Frontal cortex (tissue), 3 donors: ENCODE measurements at regions not wholly inside any gene's neighbourhood (a gene's known extent, or its start where the extent isn't known, plus 50 kb on each side); places are given as distances from the start of the nearest gene placed in this dataset.

Experiments used
- DNase-seq, 2 donors: peaks; one replicate each; pipeline ENCODE4 v3.0.0; 2012; ENCODE audit warnings: low spot score in 2 of 2
- FAIRE-seq: peaks from 2 replicates; lab custom pipeline; 2012; peaks lifted over from hg19 to GRCh38; lab: Jason Lieb, UNC
- donor health status: control.
- donor health status: control.
- donor health status: control.

DNA sequence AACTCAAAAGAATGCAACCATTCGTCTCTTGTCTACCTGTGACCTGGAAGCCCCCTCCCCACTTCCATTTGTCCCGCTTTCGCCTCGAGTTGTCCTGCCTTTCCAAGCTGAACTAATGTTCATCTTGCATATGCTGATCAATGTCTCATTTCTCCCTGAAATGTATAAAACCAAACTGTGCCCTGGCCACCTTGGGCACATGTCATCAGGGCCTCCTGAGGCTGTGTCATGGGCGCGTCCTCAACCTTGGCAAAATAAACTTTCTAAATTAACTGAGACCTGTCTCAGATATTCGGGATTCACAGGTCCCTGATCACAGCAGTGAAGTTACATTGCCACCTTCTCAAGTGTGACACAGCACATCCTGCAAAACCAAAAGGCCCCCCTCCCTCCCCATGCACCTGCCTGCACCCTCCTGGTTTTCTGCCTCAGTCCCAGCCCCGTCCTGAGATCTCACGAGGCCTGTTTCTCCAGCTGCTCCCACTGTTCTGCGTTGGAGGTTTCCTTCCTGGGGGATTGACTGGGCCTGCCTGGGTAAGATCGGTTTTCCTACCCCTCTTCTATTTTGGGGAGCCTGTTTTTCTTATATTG lies 1328.7 kb downstream of the TBC1D22A start:
- FAIRE-seq (no peak), DNase-seq (no peak)

DNA sequence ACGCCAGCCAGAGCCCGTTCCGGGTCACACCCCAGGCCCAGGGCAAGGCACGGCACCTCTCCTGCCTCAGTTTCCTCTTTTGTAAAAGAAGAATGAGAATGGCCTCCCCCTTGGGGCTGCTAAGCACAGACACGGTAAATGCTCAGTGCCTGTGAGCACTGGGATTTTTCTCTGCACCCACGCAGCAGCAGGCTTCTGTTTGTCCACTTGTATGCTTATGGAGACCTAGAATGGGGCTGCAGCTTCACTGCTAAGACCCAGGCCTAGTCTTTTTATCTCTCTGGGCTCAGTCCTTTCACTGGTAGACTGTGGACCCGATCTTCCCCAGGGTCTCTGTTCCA lies 1327.9 kb downstream of the TBC1D22A start:
- FAIRE-seq (no peak), DNase-seq (no peak)

DNA sequence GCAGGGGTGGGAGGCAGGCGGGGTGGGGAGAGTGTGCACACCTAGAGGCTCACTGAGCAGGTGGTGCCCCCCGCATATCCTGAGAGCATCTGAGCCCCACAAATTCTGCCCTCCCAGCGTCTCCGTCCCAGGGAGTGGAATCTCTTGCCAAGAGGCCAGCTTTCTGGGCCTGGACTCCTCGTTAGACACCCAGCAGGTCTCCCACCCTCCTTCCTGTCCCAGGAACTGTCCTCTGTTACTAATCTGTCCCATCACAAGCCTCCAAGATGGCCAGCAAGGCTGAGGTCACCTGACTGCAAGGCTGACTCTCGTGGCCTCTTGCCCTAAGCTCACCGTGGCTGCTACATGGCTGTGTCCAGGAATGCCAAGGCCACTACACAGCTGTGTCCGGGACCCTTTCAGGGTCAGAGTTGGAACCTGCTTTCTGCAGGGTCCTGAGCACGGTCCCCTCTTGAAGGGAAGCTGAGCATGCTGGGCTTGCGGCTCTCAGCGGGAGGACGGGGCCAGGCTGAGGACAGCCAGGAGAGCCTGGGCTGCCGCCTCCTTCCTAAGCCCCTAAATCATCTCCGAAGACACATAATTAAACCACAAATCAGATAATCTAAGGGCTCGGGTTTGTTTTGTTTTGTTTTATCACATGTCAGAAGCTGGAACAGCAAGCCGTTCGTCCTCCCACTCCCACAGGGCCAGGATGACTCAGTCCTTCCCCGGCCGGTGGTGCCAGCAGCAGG lies 1327.3 kb downstream of the TBC1D22A start:
- peak in 1 of 2 donors; percentile 64 for DNase-seq

DNA sequence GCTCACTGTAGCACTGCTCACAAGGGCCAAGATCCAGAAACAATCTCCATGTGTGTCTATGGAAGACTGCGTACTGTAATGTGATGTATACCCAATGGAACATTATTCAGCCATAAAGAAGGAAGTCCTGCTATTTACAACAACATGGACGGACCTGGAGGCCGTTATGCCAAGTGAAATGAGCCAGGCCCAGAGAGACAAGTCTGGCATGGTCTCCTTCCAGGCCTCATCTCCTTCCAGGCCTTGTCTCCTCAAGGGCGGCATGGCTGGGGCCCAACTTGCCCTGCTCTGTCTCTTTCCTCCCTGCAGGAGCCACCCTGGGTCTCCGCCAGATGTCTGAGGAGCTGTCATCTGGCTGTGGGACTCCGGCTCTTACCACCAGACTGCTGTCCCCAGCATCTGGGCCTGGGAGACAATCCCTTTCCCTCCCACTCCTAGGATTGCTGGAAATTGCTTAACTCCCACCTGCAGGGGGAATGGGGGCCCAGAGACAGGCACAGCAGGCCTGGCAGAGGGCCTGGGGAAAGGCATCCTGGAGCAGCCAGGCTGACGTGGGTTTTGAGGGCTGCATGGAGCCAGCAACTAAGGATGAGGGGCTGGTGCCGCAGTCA lies 1326.6 kb downstream of the TBC1D22A start:
- DNase-seq, result no peak
- FAIRE-seq, result no peak

More for the DNA sequence above, 1327.3 kb downstream of the TBC1D22A start:
- no peak for FAIRE-seq

DNA sequence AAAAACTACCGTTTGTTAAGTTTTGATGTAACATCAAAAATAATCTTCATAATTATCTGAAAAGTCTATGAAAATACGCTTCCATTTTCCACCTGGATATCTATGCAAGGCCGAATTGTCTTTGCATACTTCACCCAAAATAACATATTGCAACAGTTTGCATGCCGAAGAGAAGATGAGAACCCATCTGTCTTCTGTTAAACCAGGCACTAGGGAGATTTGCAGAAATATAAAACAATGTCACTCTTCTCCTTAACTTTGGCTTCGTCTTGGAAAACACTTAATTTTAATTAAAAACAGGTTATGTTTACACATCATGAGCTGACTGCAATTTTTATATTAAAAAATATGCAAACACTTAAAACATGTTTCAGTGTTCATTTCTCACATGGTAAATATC lies 1325.8 kb downstream of the TBC1D22A start:
- DNase-seq (no peak), FAIRE-seq (no peak)

DNA sequence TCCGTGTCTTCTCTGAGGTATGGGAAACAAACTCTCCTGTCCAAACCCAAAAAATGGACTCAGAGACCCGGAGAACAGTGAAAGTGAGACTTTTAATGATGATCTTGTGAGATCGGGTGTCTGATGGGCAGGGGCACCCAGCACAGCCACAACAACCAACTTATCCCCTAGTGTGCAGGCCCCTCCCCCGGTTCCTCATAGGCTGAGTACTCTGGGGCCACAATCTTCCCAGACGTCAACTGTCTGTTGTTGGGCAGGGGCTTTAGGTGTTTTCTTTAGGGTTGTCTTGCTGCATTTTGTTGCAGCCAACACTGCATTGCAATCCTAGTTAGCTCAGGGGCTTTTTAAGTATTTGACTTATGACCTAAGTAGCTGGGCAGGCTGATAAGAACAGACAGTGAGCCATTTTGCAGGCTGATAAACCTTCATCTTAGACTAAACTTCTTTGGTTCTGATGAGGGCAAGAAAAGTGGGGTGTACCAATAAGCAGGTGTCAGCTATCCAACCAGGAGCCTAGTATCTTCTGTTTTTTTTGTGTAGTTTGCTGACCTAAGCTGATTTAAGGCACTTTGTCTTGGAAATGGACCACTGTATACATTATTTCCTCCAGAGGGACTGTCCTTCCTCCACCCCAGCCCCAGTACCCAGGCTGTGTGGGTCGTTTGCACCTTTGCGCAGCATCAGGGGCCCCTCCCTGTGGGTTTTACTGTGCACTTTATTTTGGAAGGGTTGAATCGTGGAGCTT lies 1323.6 kb downstream of the TBC1D22A start:
- no peak for FAIRE-seq
- DNase-seq, result no peak

DNA sequence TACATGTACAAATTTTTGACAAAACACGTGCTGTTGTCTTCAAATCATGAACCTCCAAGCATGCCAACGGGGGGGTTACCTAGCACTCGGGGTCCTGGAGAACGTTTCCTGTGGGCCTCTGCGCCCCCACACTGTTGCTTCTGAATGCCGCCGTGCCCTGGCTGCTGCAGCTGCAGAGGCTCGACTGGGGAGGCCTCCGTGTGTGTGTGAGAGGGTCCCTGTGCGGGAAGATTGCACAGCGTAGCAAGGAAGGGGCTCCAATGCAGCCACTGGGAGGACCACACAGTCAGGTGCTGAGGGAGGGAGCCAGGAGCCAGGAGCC lies 1322.2 kb downstream of the TBC1D22A start:
- DNase-seq (no peak), FAIRE-seq (no peak)

DNA sequence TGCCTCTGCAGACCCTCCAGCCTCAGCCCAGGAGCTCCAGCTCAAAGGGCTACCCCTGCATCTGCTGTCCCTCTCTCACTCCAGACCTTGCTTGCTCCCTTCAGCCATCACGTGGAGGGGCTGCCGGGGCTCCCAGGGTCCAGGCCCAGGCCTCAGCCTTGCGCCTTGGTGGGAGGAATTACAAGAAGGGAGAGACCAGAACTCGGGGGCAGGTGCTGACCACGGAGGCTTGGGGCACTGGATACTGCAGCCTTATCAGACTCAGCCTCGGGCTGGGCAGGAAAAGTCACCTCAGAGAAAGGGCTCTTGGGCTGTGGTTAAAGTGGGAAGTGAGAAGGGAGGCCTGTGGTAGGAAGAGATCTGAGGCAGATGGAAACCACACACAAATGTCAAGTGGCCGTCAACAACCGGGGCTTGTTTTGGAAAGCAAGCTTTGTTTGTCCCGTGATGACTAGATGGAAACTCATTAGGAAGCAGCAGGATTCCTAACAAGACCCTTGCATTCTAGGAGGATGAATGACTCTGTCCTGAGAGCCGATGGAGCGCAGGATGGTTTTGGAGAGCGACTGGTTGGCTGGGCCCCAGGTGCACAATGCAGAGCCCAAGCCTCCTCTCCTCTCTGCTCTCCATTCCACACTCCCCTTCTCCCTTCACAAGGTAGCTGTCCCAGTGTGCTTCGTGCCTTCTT lies 1321.7 kb downstream of the TBC1D22A start:
- no peak for DNase-seq
- no peak for FAIRE-seq

DNA sequence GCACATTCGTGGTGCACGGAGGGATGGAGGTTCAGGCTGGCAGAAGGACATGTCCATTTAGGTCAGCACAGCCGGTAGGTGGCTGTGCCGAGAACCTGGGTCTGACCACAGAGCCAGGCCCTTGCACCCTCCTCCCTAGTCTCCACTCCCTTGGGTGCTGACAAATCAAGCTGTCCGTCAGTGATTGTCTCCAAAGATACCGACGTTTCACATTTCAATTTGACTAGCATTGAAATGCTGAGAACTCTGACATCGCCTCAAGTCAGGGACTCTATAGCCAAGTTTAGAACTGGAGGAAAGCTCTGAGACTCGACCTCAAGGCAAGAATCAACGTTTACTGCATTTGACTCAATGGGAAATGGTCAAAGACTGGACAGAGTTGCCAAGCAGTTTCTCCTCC lies 1321.1 kb downstream of the TBC1D22A start:
- FAIRE-seq, result no peak
- DNase-seq, result no peak

DNA sequence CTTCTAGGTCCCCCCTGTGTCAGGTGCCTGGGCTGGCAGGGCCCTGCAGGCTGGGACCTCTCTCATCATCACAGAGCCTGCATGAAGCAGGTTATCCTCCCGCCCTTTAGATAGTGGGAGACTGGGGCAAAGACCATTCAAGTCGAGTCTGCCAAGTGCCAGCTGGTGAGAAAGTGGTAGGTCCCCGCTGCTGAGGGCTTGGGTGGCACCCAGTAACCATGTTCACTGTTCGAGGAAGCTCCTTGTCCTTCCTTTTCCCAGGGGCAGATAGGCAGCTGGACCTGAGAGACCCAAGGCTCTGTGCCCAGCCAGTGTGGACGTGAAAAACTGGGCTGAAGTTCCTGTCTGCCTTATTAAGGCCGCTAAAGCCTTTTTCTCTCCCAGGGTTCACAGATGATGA lies 1319.8 kb downstream of the TBC1D22A start:
- DNase-seq (no peak), FAIRE-seq (no peak)

DNA sequence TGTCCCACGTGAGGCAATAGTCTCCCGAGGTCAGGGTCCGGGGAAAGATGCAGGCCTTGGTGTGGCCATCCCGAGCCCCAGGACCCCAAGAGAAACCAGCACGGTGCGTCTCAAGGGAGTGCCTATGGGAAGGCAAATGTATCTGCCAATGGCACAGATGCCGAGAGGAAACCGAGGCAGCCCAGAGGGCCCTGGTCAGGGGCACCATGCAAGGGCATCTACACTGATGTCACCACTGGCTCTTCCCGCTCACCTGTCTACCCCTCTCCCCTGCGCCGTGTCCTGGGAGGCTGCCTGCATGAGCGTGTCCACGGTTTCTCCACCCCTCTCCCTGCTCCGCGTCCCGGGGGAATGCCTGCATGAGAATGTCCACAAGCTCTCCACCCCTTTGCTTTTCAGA lies 1318.8 kb downstream of the TBC1D22A start:
- FAIRE-seq (no peak), DNase-seq (no peak)

DNA sequence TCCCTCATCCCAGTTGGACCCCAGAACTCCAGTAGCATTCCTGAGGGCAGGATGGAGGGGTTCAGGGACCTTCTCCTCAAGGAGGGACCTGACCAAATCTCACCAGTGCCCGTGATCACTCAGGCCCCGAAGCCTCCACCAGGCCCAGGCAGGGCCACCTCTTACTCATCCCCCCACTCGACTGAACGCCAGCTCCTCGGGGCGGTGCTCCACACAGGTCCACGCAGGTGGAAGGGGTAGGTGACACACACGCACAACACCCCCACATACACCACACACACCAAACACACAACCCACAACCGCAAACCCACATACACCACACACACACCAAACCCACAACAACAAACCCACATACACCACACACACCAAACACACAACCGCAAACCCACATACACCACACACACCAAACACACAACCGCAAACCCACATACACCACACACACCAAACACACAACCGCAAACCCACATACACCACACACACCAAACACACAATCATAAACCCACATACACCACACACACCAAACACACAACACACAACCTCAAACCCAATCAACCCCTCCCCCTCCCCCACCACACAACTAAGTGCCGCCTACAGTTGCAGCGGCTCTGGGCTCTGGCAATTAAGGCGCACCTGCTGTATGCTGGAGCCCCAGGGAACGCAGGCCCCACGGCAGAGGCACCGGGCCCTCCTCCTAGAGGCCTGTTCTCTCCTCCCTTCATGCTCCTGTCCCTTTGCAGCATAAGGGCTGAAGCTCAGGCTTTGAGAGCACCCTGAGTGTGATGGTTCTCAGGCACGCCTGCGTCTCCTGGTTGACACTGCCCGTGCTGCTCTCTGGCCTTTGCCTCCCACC lies 1318.1 kb downstream of the TBC1D22A start:
- no peak for DNase-seq
- no peak for FAIRE-seq

DNA sequence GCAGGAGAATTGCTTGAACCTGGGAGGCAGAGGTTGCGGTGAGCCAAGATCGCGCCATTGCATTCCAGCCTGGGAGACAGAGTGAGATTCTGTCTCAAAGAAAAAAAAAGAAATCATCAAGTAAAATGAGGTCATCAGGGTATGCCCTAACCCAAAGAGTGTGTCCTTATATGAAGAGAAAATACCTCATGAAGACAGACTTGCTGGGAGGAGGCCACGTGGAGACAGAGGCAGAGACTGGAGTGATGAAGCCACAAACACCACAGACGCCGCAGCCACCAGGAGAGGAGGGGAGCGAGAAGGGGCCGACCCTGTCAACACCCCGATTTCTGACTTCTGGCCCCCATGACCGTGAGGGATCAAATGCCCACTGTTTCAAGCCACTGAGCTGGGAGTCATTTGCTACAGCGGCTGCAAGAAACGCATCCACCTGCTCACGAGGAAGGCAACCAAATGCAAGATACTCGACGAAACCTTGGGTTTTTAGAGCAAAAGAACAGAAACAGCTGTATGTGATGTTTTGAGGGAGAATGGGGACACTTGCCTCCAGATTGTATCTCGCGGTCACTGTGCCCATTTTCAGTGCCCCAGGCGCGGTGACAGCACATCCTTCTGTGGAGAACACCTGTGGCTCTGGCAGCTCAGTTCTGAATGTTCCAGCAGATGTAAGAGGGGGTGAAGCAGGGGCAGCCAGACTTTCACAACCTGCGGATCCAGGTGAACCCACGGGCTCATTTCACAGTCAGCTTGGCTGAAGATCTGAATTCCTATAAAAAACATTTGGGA lies 1317.2 kb downstream of the TBC1D22A start:
- DNase-seq (no peak), FAIRE-seq (no peak)

DNA sequence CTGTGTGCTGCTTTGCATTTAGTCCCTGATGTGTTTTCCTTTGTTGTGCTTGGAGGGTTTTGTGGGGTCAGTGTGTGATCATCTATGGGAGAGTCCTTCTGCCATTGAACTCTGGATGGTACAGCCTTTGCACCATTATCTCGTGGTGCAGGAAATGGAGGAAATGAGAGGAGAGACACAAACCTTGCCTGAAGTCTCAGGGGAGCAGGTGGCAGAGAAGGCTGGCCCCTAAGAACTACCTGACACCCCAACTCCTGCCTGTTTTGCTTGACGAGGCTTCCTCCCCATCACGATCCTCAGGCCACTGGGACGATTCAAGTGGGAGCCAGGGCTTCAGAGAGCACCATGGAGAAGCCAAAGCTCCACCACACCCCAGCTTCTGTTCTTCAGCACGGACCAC lies 1316.4 kb downstream of the TBC1D22A start:
- DNase-seq (no peak), FAIRE-seq (no peak)

DNA sequence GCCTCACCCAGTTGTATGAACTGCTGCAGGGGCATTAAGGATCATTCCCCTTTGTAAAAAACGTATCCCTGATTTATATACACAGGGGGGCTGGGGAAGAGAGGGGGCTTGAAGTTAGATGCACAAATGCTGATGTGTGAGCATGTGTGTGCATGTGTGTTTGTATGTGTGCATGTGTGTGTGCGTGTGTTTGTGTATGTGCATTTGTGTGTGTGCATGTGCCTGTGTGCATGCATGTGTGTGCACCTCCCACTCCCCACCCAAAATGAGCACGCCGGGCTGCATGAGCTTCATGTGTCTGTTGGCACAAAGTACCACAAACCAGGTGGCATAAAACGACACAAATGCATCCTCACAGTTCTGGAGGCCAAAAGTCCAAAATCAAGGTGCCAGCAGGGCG lies 1315.2 kb downstream of the TBC1D22A start:
- FAIRE-seq (no peak), DNase-seq (no peak)

DNA sequence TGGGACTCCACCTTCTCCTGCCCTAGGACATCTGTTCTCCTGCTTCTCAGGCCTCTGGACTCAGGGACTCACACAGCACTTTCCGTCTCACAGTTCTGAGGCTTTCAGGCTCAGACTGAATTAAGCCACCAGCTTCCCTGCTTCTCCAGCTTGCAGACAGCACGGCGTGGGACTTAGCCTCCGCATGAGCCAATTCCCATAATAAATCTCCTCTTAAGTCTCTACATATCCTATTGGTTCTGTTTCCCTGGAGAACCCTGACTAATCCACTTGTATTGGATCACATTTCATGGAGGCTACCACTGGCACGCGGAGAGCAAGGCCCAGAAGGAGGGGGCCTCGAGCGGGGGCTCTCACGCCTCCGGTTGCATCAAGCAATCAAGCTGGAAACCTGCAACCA lies 1313.6 kb downstream of the TBC1D22A start:
- DNase-seq, result no peak
- no peak for FAIRE-seq

DNA sequence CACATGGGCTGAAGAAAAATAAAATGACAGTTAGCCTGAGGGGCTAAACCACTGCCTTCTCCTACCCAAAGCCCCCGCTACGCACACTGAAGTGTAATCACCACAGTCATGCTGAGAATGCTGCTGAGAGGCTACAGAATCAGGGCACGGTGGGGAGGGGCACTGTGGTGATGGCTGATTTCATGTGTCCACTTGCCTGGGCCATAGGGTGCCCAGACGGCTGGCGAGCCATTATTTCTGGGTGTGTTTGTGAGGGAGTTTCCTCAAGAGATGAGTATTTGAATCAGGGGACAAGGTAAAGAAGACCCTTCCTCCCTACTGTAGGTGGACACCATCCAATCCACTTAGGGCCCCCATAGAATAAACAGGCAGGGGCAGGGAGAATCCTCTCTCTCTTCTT lies 1313.2 kb downstream of the TBC1D22A start:
- FAIRE-seq, result no peak
- no peak for DNase-seq

DNA sequence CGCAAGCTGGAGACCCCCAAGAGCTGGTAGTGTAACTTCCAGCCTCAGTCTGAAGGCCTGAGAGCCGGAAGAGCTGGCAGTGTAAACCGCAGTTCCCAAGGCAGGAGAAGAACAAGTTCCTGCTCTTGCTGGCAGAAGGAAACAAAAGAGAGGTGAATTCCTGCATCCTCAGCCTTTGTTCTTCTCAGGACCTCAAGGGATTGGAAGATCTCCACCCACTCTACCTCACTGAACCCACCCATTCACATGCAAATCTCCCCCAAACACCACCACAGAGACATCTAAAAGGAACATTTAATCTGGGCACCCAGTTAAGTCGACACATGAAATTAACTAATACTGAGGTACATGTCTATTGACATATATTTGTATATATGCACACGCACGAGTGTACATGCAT lies 1310.3 kb downstream of the TBC1D22A start:
- no peak for DNase-seq
- FAIRE-seq, result no peak

DNA sequence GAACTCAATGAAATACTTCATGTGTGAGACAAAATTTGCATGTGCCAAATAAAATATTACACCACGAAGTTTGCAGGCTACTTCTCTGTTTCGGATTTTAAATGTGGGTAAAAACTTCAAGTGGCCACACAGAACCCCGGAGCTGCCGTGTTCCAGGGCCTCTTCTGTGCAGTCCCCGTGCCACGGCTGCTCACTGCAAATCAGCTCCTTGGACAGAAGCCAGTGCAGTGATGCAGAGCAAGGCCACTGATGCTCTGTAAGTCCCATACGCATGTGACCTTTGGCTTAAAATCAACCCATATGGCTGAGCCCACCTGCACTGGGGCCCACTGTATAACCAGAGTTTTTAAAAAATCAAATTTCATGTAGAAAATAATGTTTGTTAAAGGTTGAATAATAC lies 1309.4 kb downstream of the TBC1D22A start:
- DNase-seq (no peak), FAIRE-seq (no peak)
